ENCODE measurements at regions not wholly inside any gene's neighbourhood (a gene's known extent, or its start where the extent isn't known, plus 50 kb on each side); places are given as distances from the start of the nearest gene placed in this dataset.

- TF ChIP-seq CTCF (IDR thresholded peaks at IDR 0.05; ENCODE audit: low read depth, low read length) (no peak), EZH2phosphoT487 (IDR thresholded peaks at IDR 0.05; ENCODE audit: low read depth) (no peak)
Measured at GRCh38 chr1:198444792-198445191, 95.7 kb downstream of the ATP6V1G3 start.

Measured in OCI-LY3 (cell line).